Colonic mucosa (tissue), 4 donors: ENCODE measurements at regions not wholly inside any gene's neighbourhood (a gene's known extent, or its start where the extent isn't known, plus 50 kb on each side); places are given as distances from the start of the nearest gene placed in this dataset.

Experiments used
- DNase-seq: peaks from one replicate; pipeline ENCODE4 v3.0.0-alpha.2; 2020
- H3K27ac ChIP-seq: fragments of 200-600 bp; one replicate; pipeline ENCODE4 v1.8.0; 2021
- H3K27me3 ChIP-seq: fragments of 200-600 bp; one replicate; pipeline ENCODE4 v1.8.0; 2021
- H3K36me3 ChIP-seq: fragments of 200-600 bp; one replicate; pipeline ENCODE4 v1.8.0; 2021
- H3K4me1 ChIP-seq: fragments of 200-600 bp; one replicate; pipeline ENCODE4 v1.8.0; 2021; ENCODE audit warnings: mild to moderate bottlenecking
- H3K4me3 ChIP-seq: fragments of 200-600 bp; one replicate; pipeline ENCODE4 v1.8.0; 2021
- H3K9ac ChIP-seq, 2 donors: one replicate each; pipeline ENCODE4 v1.7.0; 2013; ENCODE audit warnings: control low read depth in 2 of 2, low read depth in 2 of 2, low read length in 2 of 2
- H3K9me3 ChIP-seq: fragments of 200-600 bp; one replicate; pipeline ENCODE4 v1.8.0; 2021
- intact Hi-C: fragments of 100-400 bp; cut with DNase I; formaldehyde crosslinking; loops from one replicate; pipeline ENCODE4 v1.14.1; 2022
- TF ChIP-seq, protein P1 (sequence below): fragments of 200-600 bp; IDR thresholded peaks from one replicate; pipeline ENCODE4 v1.8.0; 2022; ENCODE audit warnings: antibody characterized with exemption, mild to moderate bottlenecking
- donor health status: healthy.
- donor health status: DM: no; HTN: no; CAD: no.
- donor health status: DM: no; HTN: no; CAD: no.

DNA sequence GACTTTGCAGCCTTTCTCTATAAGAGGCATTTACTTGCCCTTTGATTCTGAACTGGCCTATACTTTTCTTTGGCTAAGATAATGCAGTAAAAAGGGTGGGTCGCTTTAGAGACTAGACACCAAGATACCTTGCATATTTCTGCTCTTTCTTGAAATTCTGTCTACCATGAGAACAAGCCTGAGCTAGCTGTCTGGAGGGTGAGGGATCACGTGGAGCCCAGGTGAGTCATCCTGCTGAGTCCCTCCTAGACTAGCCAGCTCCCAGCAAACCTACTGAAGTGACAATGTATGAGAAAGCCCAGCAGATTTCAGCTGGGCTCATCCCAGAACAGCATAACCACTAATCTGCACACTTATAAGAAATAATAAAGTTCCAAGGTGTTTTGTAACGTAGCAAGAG, 408.0 kb upstream of the KAZN start:
- DNase-seq = no peak
- intact Hi-C loops = no loop called here
- Histone ChIP-seq H3K9ac (no peak overlapping the region), H3K9me3 (no peaks in the 10 kb centered on the region), H3K27ac (no peak overlapping the region), H3K4me1 (no peaks in the 10 kb centered on the region), H3K36me3 (no peaks in the 10 kb centered on the region), H3K27me3 (no peaks in the 10 kb centered on the region), H3K4me3 (no peak overlapping the region)
- TF ChIP-seq, protein P1, sequence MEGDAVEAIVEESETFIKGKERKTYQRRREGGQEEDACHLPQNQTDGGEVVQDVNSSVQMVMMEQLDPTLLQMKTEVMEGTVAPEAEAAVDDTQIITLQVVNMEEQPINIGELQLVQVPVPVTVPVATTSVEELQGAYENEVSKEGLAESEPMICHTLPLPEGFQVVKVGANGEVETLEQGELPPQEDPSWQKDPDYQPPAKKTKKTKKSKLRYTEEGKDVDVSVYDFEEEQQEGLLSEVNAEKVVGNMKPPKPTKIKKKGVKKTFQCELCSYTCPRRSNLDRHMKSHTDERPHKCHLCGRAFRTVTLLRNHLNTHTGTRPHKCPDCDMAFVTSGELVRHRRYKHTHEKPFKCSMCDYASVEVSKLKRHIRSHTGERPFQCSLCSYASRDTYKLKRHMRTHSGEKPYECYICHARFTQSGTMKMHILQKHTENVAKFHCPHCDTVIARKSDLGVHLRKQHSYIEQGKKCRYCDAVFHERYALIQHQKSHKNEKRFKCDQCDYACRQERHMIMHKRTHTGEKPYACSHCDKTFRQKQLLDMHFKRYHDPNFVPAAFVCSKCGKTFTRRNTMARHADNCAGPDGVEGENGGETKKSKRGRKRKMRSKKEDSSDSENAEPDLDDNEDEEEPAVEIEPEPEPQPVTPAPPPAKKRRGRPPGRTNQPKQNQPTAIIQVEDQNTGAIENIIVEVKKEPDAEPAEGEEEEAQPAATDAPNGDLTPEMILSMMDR = no peak

DNA sequence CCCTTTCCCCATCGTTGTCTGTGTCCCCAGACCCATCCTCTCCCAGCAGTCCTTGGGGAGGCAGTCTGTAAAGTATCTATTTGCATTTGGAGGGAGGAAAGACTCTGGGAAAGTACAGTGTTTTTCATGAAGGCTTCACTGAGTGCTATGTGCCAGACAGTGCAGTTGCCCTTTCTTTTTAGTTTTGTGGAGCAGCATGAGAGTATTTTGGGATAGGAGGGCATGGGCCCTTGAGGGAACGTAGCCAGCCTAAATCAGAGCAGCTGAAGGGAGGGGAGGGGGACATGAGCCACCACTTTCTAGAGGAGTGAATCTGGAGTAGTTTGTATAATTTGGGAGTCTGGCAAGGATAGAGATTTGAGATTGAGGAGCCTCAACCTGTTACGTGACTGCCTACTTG, 404.0 kb upstream of the KAZN start:
- intact Hi-C loops = no loop called here
- TF ChIP-seq, protein P1 = no peak
- H3K27me3 ChIP-seq = no peaks in the 10 kb centered on the region
- no peak overlapping the region for H3K27ac ChIP-seq
- H3K36me3 ChIP-seq = no peaks in the 10 kb centered on the region
- no peaks in the 10 kb centered on the region for H3K4me1 ChIP-seq
- H3K4me3 ChIP-seq = no peak overlapping the region
- no peaks in the 10 kb centered on the region for H3K9me3 ChIP-seq
- no peak overlapping the region for H3K9ac ChIP-seq
- DNase-seq = no peak

DNA sequence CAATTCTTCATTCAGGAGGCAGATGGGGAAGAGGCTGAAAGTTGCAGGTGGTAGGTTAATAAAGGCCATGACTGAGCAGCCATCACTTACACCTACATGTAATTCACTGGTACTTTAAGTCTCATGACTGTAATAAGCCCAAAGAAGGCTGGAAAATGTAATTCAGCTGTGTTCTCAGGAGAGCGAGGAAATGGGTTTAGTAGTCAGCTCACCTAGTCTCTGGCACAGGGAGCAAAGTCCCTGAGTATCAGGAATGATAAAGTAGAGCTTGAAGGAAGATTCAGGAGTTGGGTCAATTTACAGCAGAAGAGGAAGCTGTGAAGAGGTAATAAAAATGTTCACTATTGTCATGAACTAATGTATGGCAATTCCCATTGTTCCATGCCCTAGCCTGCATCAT, 393.4 kb upstream of the KAZN start:
- Histone ChIP-seq H3K27ac (no peak overlapping the region), H3K27me3 (no peaks in the 10 kb centered on the region), H3K9me3 (no peaks in the 10 kb centered on the region), H3K9ac (no peak overlapping the region), H3K4me1 (no peaks in the 10 kb centered on the region), H3K4me3 (no peak overlapping the region), H3K36me3 (no peaks in the 10 kb centered on the region)
- TF ChIP-seq, protein P1 = no peak
- intact Hi-C loops = no loop called here
- DNase-seq = no peak

DNA sequence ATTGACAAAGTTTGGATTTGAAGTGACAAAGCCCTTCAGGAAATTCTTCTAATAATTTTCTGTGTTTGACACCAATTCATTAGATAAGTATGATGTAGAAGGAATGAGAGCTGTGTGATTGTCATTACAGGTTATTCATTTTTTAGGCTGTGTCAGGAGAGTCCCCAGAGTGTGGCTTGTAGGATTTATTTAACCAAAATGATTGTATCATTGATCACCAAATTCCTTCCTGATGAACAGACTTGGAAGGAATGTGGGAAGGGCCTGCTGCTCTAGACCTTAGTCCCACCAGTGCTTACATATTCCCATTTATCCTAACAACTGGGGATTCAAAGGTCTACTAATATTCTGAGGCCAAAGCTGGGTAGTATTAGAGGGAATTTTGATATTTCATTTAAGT, 383.3 kb upstream of the KAZN start:
- intact Hi-C loops = no loop called here
- no peak for DNase-seq
- Histone ChIP-seq H3K36me3 (no peaks in the 10 kb centered on the region), H3K27ac (no peak overlapping the region), H3K4me1 (no peaks in the 10 kb centered on the region), H3K4me3 (no peak overlapping the region), H3K9ac (no peak overlapping the region), H3K9me3 (no peaks in the 10 kb centered on the region), H3K27me3 (no peaks in the 10 kb centered on the region)
- TF ChIP-seq, protein P1 = no peak

DNA sequence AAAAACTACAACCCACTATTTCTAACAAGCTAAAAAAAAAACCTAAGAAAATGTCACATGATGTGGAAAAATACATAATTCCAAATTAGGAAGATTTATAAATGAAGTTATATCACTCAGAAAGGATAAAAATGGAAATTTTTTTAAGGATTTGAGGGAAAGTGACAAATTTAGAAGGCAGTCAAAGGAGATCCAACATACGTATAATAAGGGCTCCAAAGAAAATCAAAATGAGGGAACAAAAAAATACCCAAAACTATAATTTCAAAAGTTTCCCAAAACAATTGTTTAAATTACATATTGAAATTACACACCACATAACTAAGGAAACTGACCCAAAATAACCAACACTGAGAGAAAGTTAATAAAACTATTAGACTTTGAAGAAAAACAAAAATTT, 381.1 kb upstream of the KAZN start:
- Histone ChIP-seq H3K27me3 (no peaks in the 10 kb centered on the region), H3K27ac (no peak overlapping the region), H3K9me3 (no peaks in the 10 kb centered on the region), H3K4me1 (no peaks in the 10 kb centered on the region), H3K9ac (no peak overlapping the region), H3K4me3 (no peak overlapping the region), H3K36me3 (no peaks in the 10 kb centered on the region)
- intact Hi-C loops = no loop called here
- DNase-seq = no peak
- TF ChIP-seq, protein P1 = no peak

DNA sequence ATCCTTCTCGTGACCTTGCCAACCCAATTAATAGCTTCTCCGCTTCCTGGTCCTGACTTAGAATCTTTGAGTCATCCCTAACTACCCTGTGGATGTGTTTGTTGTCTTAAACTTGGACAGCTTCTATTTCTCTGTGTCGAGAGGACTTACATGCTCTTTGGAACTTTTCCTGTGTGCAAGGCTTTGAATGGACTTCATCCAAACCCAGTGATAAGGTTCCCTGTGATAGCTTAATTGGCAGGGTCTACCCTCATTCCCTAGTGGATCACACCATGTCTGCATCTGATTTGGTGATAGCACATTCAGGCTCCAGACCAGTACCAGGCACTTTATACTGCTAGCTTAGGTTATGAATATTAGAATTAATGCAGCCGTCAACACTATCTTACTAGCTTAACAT, 378.2 kb upstream of the KAZN start:
- no peak overlapping the region for H3K4me3 ChIP-seq
- H3K27ac ChIP-seq = no peak overlapping the region
- intact Hi-C loops = no loop called here
- H3K4me1 ChIP-seq = no peaks in the 10 kb centered on the region
- no peaks in the 10 kb centered on the region for H3K9me3 ChIP-seq
- no peak overlapping the region for H3K9ac ChIP-seq
- no peak for DNase-seq
- TF ChIP-seq, protein P1 = no peak
- no peaks in the 10 kb centered on the region for H3K27me3 ChIP-seq
- no peaks in the 10 kb centered on the region for H3K36me3 ChIP-seq
